Breast epithelium (tissue), 4 donors: ENCODE measurements at regions not wholly inside any gene's neighbourhood (a gene's known extent, or its start where the extent isn't known, plus 50 kb on each side); places are given as distances from the start of the nearest gene placed in this dataset.

Experiments
- DNase-seq, 2 donors: peaks; one replicate each; pipeline ENCODE4 v3.0.0-alpha.2; 2019; ENCODE audit warnings: low spot score in 2 of 2
- H3K27ac ChIP-seq, 2 donors: fragments of 200-600 bp; sonication (generic) in 1 of 2; one replicate each; pipeline ENCODE4 v1.5.1; 2016 to 2019; ENCODE audit warnings: mild to moderate bottlenecking in 1 of 2
- H3K27me3 ChIP-seq, 2 donors: fragments of 200-600 bp; sonication (generic) in 1 of 2; one replicate each; pipeline versions ENCODE4 v1.5.1 to v1.6.0; 2017 to 2019; ENCODE audit warnings: control low read depth in 1 of 2, mild to moderate bottlenecking in 1 of 2
- H3K36me3 ChIP-seq: fragments of 200-600 bp; one replicate; pipeline ENCODE4 v1.5.1; 2019
- H3K4me1 ChIP-seq, 2 donors: fragments of 200-600 bp; sonication (generic); one replicate each; pipeline ENCODE4 v1.5.1; 2016 to 2019; ENCODE audit warnings: control low read depth in 1 of 2
- H3K4me3 ChIP-seq, 3 donors: fragments of 200-600 bp; sonication (generic); 1 replicate in 2 of 3; 2 replicates in 1 of 3; pipeline ENCODE4 v1.5.1; 2016 to 2019; ENCODE audit warnings: mild to moderate bottlenecking in 3 of 3, moderate library complexity in 2 of 3
- H3K9me3 ChIP-seq, 2 donors: fragments of 200-600 bp; sonication (generic) in 1 of 2; one replicate each; pipeline ENCODE4 v1.5.1; 2016 to 2019; ENCODE audit warnings: control low read depth in 1 of 2
- POLR2A ChIP-seq: fragments of 450-650 bp; IDR thresholded peaks from one replicate; pipeline ENCODE4 v1.6.1; 2016; ENCODE audit warnings: antibody characterized with exemption, mild to moderate bottlenecking, moderate library complexity
- POLR2AphosphoS5 ChIP-seq, 3 donors: sonication (generic); formaldehyde crosslinking; IDR thresholded peaks; one replicate each; pipeline ENCODE4 v1.6.1; 2017; ENCODE audit warnings: antibody characterized with exemption in 3 of 3
- intact Hi-C: fragments of 100-400 bp; cut with DNase I; formaldehyde crosslinking; loops from one replicate; pipeline ENCODE4 v1.15.1; 2023; ENCODE audit warnings: low total_unique reads
- TF ChIP-seq, protein P1 (sequence below), 3 donors: fragments of 450-650 bp; IDR thresholded peaks; one replicate each; pipeline ENCODE4 v1.5.1; 2016 to 2017; ENCODE audit warnings: antibody characterized with exemption in 3 of 3, mild to moderate bottlenecking in 3 of 3, moderate library complexity in 3 of 3

DNA sequence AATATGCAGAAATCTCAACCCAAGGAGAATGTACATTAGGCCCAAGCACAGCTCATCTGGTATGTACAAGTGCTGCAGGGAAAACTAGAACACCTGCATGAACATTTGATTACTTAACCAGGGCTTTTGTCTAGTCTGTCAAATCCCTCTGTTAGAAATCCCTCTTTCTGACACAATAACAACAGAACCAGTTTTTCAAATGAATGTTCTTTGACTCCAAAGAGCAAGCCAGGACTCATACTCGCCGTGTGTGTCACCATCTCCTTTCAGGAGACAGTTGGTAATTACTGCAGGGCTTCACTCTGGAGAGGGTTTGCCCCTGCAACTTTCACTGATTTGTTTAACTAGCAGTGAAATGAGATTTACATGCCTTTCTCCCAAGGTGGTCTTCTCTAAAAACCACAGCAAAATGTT lies 143.0 kb upstream of the FAM241A start:
- TF ChIP-seq POLR2AphosphoS5 (IDR thresholded peaks at IDR 0.05) (no peak), POLR2A (no peak)
- TF ChIP-seq, protein P1, sequence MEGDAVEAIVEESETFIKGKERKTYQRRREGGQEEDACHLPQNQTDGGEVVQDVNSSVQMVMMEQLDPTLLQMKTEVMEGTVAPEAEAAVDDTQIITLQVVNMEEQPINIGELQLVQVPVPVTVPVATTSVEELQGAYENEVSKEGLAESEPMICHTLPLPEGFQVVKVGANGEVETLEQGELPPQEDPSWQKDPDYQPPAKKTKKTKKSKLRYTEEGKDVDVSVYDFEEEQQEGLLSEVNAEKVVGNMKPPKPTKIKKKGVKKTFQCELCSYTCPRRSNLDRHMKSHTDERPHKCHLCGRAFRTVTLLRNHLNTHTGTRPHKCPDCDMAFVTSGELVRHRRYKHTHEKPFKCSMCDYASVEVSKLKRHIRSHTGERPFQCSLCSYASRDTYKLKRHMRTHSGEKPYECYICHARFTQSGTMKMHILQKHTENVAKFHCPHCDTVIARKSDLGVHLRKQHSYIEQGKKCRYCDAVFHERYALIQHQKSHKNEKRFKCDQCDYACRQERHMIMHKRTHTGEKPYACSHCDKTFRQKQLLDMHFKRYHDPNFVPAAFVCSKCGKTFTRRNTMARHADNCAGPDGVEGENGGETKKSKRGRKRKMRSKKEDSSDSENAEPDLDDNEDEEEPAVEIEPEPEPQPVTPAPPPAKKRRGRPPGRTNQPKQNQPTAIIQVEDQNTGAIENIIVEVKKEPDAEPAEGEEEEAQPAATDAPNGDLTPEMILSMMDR (IDR thresholded peaks at IDR 0.05): no peak
- no peaks in the 10 kb centered on the region for H3K9me3 ChIP-seq
- no peak for DNase-seq
- no peaks in the 10 kb centered on the region for H3K36me3 ChIP-seq
- intact Hi-C loops: no loop called here
- H3K4me3 ChIP-seq: no peak overlapping the region
- H3K4me1 ChIP-seq: no peaks in the 10 kb centered on the region
- no peak overlapping the region for H3K27ac ChIP-seq
- peaks cover 0 to 6% of the 10 kb centered on the region in 2 donors for H3K27me3 ChIP-seq

DNA sequence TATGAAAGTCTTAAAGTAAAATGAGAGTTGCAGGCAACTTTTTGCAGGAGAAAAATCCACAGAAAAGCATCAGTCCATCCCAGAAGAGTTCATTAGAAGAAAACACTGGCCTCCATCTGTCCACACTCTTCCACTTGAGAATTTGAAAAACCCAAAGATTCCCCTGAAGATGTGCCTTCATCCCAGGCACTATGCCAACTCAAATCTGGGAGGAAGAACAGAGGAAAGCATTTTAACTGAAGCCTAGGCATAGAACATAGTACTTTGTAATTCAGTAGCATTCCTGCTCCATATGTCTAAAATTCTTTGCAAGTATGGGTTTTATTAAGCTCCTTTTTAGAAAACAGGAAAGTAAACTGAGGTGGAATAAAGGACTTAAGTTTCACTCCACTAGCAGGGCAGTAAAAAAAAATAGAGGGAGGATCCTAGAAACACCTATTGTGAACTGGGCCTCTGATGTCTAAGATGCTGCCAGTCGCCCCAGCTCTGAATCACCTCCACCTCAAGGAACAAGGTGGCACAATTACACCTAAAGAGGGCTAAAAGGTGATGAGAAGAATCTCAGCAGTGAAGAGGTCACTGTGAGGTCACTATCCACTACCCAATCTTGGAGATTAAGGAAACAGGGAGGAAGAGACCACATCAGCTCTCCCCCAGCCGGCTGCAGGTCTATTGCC lies 141.9 kb upstream of the FAM241A start:
- TF ChIP-seq POLR2A: no peak
- no peak for TF ChIP-seq POLR2AphosphoS5 (IDR thresholded peaks at IDR 0.05)
- TF ChIP-seq, protein P1 (IDR thresholded peaks at IDR 0.05): no peak

DNA sequence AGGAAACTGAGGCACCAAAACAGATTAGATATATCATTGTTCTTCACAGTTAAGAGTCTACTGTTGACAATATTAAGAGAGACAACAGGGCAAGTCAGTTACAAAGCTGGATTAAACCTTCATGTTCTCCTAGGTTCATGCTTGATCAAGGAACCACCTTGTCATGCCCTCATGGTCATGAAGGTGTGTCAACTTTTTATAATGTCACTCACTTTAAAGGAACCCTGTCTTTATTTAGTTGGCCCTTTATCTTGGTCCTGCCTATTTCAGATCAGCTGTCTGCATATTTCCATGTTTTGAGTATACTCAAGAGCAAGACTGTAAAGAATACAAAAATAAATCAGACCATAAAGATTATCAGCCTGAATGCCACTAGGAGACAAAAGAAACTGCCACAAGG lies 140.2 kb upstream of the FAM241A start:
- Histone ChIP-seq H3K9me3 (no peaks in the 10 kb centered on the region), H3K4me3 (no peak overlapping the region), H3K27ac (no peak overlapping the region), H3K27me3 (no peaks in the 10 kb centered on the region), H3K36me3 (no peaks in the 10 kb centered on the region), H3K4me1 (no peaks in the 10 kb centered on the region)
- no peak for TF ChIP-seq POLR2AphosphoS5 (IDR thresholded peaks at IDR 0.05)
- intact Hi-C loops: no loop called here
- no peak for DNase-seq

More for the DNA sequence above, 141.9 kb upstream of the FAM241A start:
- no peaks in the 10 kb centered on the region for H3K27me3 ChIP-seq
- H3K4me1 ChIP-seq: no peaks in the 10 kb centered on the region
- H3K27ac ChIP-seq: no peak overlapping the region
- H3K9me3 ChIP-seq: no peaks in the 10 kb centered on the region
- no peak overlapping the region for H3K4me3 ChIP-seq
- no peaks in the 10 kb centered on the region for H3K36me3 ChIP-seq
- no peak for DNase-seq
- intact Hi-C loops: no loop called here

DNA sequence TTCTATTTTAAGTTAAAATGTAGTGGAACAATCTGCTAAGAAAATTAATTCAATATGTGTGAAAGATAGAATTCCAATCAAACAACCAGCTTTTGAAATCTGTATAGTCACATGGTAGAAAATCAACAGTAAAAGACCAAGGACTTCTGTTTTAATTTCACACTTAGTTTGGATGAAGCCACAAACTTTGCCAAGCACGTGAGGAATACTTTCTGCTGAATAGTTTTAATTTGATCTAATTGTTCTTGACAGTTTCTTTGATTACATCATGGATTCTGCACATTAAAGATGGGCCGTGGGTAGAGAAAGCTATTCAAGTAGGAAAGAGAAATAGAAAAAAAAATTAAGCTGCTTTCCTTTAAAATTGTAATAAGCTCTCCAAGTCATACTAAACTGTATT lies 137.9 kb upstream of the FAM241A start:
- Histone ChIP-seq H3K9me3 (no peaks in the 10 kb centered on the region), H3K36me3 (no peaks in the 10 kb centered on the region), H3K27ac (no peak overlapping the region), H3K4me1 (no peaks in the 10 kb centered on the region), H3K4me3 (no peak overlapping the region), H3K27me3 (no peaks in the 10 kb centered on the region)
- intact Hi-C loops: no loop called here
- no peak for TF ChIP-seq POLR2AphosphoS5 (IDR thresholded peaks at IDR 0.05)
- no peak for TF ChIP-seq POLR2A
- no peak for DNase-seq

DNA sequence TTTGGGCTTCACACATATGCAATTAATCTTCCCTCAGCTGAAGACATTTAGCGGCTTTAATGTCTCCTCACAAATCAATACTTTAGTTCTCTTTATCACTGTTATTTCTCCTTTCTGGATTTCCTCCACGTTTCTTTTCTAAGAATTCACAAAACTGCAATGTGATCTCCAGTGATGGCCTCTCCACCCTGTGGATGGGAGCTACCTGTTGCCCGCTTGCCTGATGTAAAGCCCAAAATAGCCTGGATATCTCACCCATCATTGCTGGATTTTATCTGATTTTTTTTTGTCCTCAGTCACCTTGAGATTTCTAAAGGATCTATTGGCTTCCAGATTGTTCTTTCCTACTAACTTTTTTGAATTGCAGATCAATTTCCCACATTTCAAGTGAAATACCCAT lies 129.3 kb upstream of the FAM241A start:
- intact Hi-C loops: no loop called here
- no peaks in the 10 kb centered on the region for H3K9me3 ChIP-seq
- H3K27ac ChIP-seq: no peak overlapping the region
- DNase-seq: no peak
- H3K36me3 ChIP-seq: no peaks in the 10 kb centered on the region
- TF ChIP-seq POLR2A (no peak), POLR2AphosphoS5 (IDR thresholded peaks at IDR 0.05) (no peak)
- H3K4me1 ChIP-seq: no peaks in the 10 kb centered on the region
- H3K27me3 ChIP-seq: no peaks in the 10 kb centered on the region
- no peak overlapping the region for H3K4me3 ChIP-seq

DNA sequence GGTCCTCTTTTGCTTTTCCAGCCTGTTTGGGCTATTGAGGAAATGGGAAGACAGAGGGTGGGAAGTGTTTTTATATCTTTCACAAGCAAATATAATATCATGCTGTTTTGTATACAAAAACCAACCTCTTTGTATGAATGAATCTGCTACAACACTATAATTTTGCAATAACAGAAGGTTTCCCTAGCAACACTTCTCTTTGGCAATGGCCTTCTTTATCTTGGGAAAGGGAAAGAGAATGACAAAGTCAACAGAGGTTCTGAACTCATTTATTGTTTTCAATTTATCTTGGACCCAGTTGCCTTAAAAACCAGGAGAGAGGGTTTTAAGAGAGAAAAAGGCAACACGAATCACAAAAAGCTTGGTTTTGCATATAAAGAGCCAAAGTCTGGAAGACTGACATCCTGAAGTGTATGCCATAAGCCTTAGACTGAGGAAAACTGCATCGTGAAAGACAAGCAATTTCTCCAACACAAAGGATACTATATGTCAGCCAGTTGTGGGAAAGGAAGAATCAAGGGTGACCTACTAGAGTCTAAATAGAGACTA lies 121.8 kb upstream of the FAM241A start:
- H3K36me3 ChIP-seq: no peaks in the 10 kb centered on the region
- no peak for TF ChIP-seq POLR2A
- no peak for TF ChIP-seq POLR2AphosphoS5 (IDR thresholded peaks at IDR 0.05)
- TF ChIP-seq, protein P1 (IDR thresholded peaks at IDR 0.05): no peak
- no peak overlapping the region for H3K27ac ChIP-seq
- no peak overlapping the region for H3K4me3 ChIP-seq
- H3K9me3 ChIP-seq: no peaks in the 10 kb centered on the region
- intact Hi-C loops: no loop called here
- DNase-seq: no peak
- peaks cover 0 to 6% of the 10 kb centered on the region in 2 donors for H3K27me3 ChIP-seq
- no peaks in the 10 kb centered on the region for H3K4me1 ChIP-seq
